ENCODE measurements at regions not wholly inside any gene's neighbourhood (a gene's known extent, or its start where the extent isn't known, plus 50 kb on each side); places are given as distances from the start of the nearest gene placed in this dataset.

DNA sequence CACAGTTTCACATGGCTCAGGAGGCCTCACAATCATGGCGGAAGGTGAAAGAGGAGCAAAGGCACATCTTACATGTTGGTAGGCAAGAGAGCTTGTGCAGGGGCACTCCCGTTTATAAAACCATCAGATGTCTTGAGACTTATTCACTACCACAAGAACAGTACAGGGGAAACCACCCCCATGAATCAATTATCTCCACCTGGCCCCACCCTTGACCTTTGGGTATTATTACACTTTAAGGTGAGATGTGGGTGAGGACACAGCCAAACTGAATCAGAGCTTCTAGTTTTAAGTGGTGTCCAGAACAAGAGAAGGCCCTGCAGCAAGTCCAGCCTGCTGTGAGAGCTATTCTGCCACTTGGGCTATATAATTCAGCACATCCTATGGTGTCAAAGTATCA is 493.7 kb downstream of the ETS1 start:
- ChIA-PET POLR2A (no interaction called here), SMC1A (ENCODE audit: uncharacterized antibody, unreplicated experiment) (no interaction called here), RAD21 (ENCODE audit: unreplicated experiment) (no interaction called here), CTCF (no interaction called here)
- H3K27me3 ChIP-seq (replicated peaks in 1 of 2; ENCODE audit: control insufficient read depth in 2 of 2, insufficient read depth in 2 of 2, low read length in 1 of 2), result no peaks in the 10 kb centered on the region
- no peaks in the 10 kb centered on the region for H3K79me2 ChIP-seq (ENCODE audit: control insufficient read depth, insufficient read depth, low read length)
- H2AFZ ChIP-seq (ENCODE audit: control insufficient read depth, low read depth, low read length), result no peak overlapping the region
- H3K9me3 ChIP-seq (replicated peaks; ENCODE audit: control insufficient read depth, insufficient read depth, low read length), result no peaks in the 10 kb centered on the region
- DNase-seq (ENCODE audit: low read depth, low spot score) (no peak), ATAC-seq (no peak), FAIRE-seq (no peak)
- no peaks in the 10 kb centered on the region for H4K20me1 ChIP-seq (ENCODE audit: control insufficient read depth, insufficient read depth)
- no peak overlapping the region for H3K9ac ChIP-seq (ENCODE audit: control insufficient read depth, insufficient read depth, low read length)
- H3K36me3 ChIP-seq (ENCODE audit: control insufficient read depth in 2 of 2, insufficient read depth in 2 of 2, low read length in 1 of 2), result no peaks in the 10 kb centered on the region
- H3K4me3 ChIP-seq, result no peak overlapping the region
- no peak overlapping the region for H3K27ac ChIP-seq (ENCODE audit: control insufficient read depth, insufficient read depth)
- 22% methylated on average over 2 of the region's 2 CpGs for WGBS (ENCODE audit: insufficient coverage, insufficient replicate concordance, low lambda C conversion rate, missing lambda C conversion rate)
- intact Hi-C loops (cut with micrococcal nuclease; ENCODE audit: unreplicated experiment) (no loop called here), in situ Hi-C loops (cut with MboI) (no loop called here)
- H3K4me1 ChIP-seq (ENCODE audit: control insufficient read depth, insufficient read depth, low read length), result no peaks in the 10 kb centered on the region
- H3K4me2 ChIP-seq (ENCODE audit: control insufficient read depth, insufficient read depth), result no peak overlapping the region
- BruUV-seq (replicated peaks), result no TSS peak
- TF ChIP-seq MXI1 (IDR thresholded peaks at IDR 0.05; ENCODE audit: low read depth, low read length) (no peak), SKIL (IDR thresholded peaks at IDR 0.05; ENCODE audit: low read depth, poor library complexity, severe bottlenecking) (no peak), YBX1 (IDR thresholded peaks at IDR 0.05) (no peak), TCF3 (IDR thresholded peaks at IDR 0.05; ENCODE audit: borderline replicate concordance, insufficient read depth, low read depth, low read length) (no peak), TAF1 (IDR thresholded peaks at IDR 0.05; ENCODE audit: borderline replicate concordance, low read depth, low read length) (no peak), RAD21 (IDR thresholded peaks at IDR 0.05; ENCODE audit: insufficient read depth, low read depth, low read length) (no peak), CEBPB (IDR thresholded peaks at IDR 0.05; ENCODE audit: borderline replicate concordance in 1 of 2, low read depth in 2 of 2, low read length in 2 of 2) (no peak), SIN3A (IDR thresholded peaks at IDR 0.05; ENCODE audit: low read depth, low read length) (no peak), SPI1 (IDR thresholded peaks at IDR 0.05; ENCODE audit: borderline replicate concordance, insufficient read depth, low read depth, low read length) (no peak), CHD1 (IDR thresholded peaks at IDR 0.05; ENCODE audit: low read depth, low read length) (no peak), ASH2L (IDR thresholded peaks at IDR 0.05; ENCODE audit: borderline replicate concordance, low read depth) (no peak), RAD51 (IDR thresholded peaks at IDR 0.05) (no peak), E4F1 (IDR thresholded peaks at IDR 0.05; ENCODE audit: borderline replicate concordance, partially characterized antibody) (no peak)
- TF ChIP-seq, protein P1, sequence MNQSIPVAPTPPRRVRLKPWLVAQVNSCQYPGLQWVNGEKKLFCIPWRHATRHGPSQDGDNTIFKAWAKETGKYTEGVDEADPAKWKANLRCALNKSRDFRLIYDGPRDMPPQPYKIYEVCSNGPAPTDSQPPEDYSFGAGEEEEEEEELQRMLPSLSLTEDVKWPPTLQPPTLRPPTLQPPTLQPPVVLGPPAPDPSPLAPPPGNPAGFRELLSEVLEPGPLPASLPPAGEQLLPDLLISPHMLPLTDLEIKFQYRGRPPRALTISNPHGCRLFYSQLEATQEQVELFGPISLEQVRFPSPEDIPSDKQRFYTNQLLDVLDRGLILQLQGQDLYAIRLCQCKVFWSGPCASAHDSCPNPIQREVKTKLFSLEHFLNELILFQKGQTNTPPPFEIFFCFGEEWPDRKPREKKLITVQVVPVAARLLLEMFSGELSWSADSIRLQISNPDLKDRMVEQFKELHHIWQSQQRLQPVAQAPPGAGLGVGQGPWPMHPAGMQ (IDR thresholded peaks at IDR 0.05; ENCODE audit: borderline replicate concordance), result no peak
- TF ChIP-seq, protein P2, sequence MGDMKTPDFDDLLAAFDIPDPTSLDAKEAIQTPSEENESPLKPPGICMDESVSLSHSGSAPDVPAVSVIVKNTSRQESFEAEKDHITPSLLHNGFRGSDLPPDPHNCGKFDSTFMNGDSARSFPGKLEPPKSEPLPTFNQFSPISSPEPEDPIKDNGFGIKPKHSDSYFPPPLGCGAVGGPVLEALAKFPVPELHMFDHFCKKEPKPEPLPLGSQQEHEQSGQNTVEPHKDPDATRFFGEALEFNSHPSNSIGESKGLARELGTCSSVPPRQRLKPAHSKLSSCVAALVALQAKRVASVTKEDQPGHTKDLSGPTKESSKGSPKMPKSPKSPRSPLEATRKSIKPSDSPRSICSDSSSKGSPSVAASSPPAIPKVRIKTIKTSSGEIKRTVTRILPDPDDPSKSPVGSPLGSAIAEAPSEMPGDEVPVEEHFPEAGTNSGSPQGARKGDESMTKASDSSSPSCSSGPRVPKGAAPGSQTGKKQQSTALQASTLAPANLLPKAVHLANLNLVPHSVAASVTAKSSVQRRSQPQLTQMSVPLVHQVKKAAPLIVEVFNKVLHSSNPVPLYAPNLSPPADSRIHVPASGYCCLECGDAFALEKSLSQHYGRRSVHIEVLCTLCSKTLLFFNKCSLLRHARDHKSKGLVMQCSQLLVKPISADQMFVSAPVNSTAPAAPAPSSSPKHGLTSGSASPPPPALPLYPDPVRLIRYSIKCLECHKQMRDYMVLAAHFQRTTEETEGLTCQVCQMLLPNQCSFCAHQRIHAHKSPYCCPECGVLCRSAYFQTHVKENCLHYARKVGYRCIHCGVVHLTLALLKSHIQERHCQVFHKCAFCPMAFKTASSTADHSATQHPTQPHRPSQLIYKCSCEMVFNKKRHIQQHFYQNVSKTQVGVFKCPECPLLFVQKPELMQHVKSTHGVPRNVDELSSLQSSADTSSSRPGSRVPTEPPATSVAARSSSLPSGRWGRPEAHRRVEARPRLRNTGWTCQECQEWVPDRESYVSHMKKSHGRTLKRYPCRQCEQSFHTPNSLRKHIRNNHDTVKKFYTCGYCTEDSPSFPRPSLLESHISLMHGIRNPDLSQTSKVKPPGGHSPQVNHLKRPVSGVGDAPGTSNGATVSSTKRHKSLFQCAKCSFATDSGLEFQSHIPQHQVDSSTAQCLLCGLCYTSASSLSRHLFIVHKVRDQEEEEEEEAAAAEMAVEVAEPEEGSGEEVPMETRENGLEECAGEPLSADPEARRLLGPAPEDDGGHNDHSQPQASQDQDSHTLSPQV (IDR thresholded peaks at IDR 0.05), result no peak

Measured in GM12878 (cell line).